ENCODE measurements at regions not wholly inside any gene's neighbourhood (a gene's known extent, or its start where the extent isn't known, plus 50 kb on each side); places are given as distances from the start of the nearest gene placed in this dataset.

DNA sequence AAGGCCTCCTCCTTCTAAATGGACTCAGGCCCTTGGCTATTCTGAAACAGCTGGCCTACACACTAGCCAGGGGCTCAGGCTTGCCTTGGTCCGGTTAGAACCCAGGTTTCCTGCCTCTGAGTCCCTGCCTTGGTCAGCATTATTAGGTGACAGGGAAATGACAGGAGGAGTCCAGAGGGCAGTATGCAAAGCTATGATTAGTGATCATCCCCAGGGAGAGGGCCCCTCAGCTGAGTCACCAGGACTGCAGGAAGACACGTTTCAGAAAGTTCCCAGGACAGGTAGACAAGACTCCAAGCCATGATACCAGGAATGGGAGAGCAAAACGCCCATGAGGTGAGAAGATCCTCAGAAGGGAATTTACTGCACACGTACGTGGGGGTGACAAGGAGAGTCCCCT is 301.1 kb upstream of the COBL start:
- no peak overlapping the region for H3K4me3 ChIP-seq (ENCODE audit: insufficient read depth, low read length, poor library complexity, severe bottlenecking)
- no peaks in the 10 kb centered on the region for H3K27me3 ChIP-seq (ENCODE audit: low read length)
- TF ChIP-seq EZH2phosphoT487 (conservative IDR thresholded peaks at IDR 0.05; ENCODE audit: low read length) = no peak
- TF ChIP-seq, protein P1, sequence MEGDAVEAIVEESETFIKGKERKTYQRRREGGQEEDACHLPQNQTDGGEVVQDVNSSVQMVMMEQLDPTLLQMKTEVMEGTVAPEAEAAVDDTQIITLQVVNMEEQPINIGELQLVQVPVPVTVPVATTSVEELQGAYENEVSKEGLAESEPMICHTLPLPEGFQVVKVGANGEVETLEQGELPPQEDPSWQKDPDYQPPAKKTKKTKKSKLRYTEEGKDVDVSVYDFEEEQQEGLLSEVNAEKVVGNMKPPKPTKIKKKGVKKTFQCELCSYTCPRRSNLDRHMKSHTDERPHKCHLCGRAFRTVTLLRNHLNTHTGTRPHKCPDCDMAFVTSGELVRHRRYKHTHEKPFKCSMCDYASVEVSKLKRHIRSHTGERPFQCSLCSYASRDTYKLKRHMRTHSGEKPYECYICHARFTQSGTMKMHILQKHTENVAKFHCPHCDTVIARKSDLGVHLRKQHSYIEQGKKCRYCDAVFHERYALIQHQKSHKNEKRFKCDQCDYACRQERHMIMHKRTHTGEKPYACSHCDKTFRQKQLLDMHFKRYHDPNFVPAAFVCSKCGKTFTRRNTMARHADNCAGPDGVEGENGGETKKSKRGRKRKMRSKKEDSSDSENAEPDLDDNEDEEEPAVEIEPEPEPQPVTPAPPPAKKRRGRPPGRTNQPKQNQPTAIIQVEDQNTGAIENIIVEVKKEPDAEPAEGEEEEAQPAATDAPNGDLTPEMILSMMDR (IDR thresholded peaks at IDR 0.05; ENCODE audit: insufficient read depth, low read length, poor library complexity, severe bottlenecking) = no peak
- H3K4me2 ChIP-seq (ENCODE audit: low read depth, low read length, poor library complexity, severe bottlenecking) = no peak overlapping the region
- H3K36me3 ChIP-seq (ENCODE audit: low read length) = no peaks in the 10 kb centered on the region
- H3K9me2 ChIP-seq (replicated peaks; ENCODE audit: insufficient read depth, low read length) = no peaks in the 10 kb centered on the region
- no peaks in the 10 kb centered on the region for H4K20me1 ChIP-seq (ENCODE audit: low read depth, low read length)
- 0 out of 2 replicates have a peak, but pooled peaks cover 5% of the 10 kb centered on the region for H3K9me3 ChIP-seq (ENCODE audit: insufficient read depth, low read length)
- no peak overlapping the region for H3K27ac ChIP-seq (ENCODE audit: low read depth, low read length)
- no peak overlapping the region for H3K9ac ChIP-seq (ENCODE audit: low read length)
- H2AFZ ChIP-seq (ENCODE audit: low read depth, low read length, severe bottlenecking) = no peak overlapping the region
- no peaks in the 10 kb centered on the region for H3F3A ChIP-seq (ENCODE audit: insufficient read depth)
- H3K79me2 ChIP-seq (ENCODE audit: insufficient read depth, low read length) = no peaks in the 10 kb centered on the region

DNA sequence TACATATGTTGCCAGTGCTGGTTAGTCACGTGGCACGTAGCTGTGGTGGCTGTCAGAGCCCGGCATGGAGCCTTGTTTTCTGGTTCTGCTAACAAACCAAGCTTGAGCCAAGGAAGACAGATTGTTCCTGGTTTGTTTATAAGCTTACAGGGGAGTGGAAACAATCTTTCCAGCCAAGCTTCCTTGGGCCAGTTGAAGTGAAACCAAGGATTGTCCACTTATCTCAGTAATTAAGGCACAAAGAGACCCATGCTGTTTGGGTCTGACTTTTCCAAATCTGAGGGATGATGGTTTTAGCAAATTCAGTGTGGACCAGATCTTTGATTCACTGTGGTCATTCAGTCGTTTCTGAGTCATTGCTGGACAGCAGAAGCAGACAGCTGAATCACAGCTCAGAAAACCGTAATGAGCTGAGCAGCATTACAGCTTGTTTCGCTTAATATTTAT is 297.3 kb upstream of the COBL start:
- H3F3A ChIP-seq (ENCODE audit: insufficient read depth) = no peaks in the 10 kb centered on the region
- no peak overlapping the region for H3K27ac ChIP-seq (ENCODE audit: low read depth, low read length)
- no peaks in the 10 kb centered on the region for H3K79me2 ChIP-seq (ENCODE audit: insufficient read depth, low read length)
- H3K27me3 ChIP-seq (ENCODE audit: low read length) = no peaks in the 10 kb centered on the region
- TF ChIP-seq, protein P1 (IDR thresholded peaks at IDR 0.05; ENCODE audit: insufficient read depth, low read length, poor library complexity, severe bottlenecking) = no peak
- TF ChIP-seq EZH2phosphoT487 (conservative IDR thresholded peaks at IDR 0.05; ENCODE audit: low read length) = no peak
- no peaks in the 10 kb centered on the region for H3K36me3 ChIP-seq (ENCODE audit: low read length)
- no peak overlapping the region for H3K4me2 ChIP-seq (ENCODE audit: low read depth, low read length, poor library complexity, severe bottlenecking)
- H4K20me1 ChIP-seq (ENCODE audit: low read depth, low read length) = no peaks in the 10 kb centered on the region
- H3K4me3 ChIP-seq (ENCODE audit: insufficient read depth, low read length, poor library complexity, severe bottlenecking) = no peak overlapping the region
- no peak overlapping the region for H2AFZ ChIP-seq (ENCODE audit: low read depth, low read length, severe bottlenecking)
- no peaks in the 10 kb centered on the region for H3K9me3 ChIP-seq (ENCODE audit: insufficient read depth, low read length)
- no peaks in the 10 kb centered on the region for H3K9me2 ChIP-seq (replicated peaks; ENCODE audit: insufficient read depth, low read length)
- H3K9ac ChIP-seq (ENCODE audit: low read length) = no peak overlapping the region

DNA sequence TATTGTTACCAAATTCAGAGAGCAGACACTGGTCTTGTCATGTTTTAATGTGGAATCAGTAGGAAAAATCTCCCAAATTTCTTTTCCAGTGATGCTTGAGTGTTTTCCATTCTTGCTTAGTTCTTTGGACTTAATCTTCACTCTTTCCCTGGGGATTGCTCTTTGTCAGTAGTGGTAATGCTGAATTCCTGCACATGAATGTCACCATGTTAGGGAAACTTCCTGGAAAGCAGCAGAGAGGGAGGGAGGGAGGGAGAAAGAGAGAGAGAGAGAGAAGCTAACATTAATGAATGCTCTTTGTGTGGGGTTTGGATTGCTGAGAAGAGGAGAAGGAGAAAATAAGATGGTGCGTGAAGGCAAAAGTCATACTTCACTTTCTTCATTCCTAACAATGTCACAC is 295.3 kb upstream of the COBL start:
- no peaks in the 10 kb centered on the region for H3K9me2 ChIP-seq (replicated peaks; ENCODE audit: insufficient read depth, low read length)
- H3K36me3 ChIP-seq (ENCODE audit: low read length) = no peaks in the 10 kb centered on the region
- no peak overlapping the region for H3K4me3 ChIP-seq (ENCODE audit: insufficient read depth, low read length, poor library complexity, severe bottlenecking)
- H3K4me2 ChIP-seq (ENCODE audit: low read depth, low read length, poor library complexity, severe bottlenecking) = no peak overlapping the region
- no peaks in the 10 kb centered on the region for H3F3A ChIP-seq (ENCODE audit: insufficient read depth)
- H3K9me3 ChIP-seq (ENCODE audit: insufficient read depth, low read length) = no peaks in the 10 kb centered on the region
- no peak overlapping the region for H3K27ac ChIP-seq (ENCODE audit: low read depth, low read length)
- H3K9ac ChIP-seq (ENCODE audit: low read length) = no peak overlapping the region
- no peaks in the 10 kb centered on the region for H4K20me1 ChIP-seq (ENCODE audit: low read depth, low read length)
- no peaks in the 10 kb centered on the region for H3K79me2 ChIP-seq (ENCODE audit: insufficient read depth, low read length)
- TF ChIP-seq, protein P1 (IDR thresholded peaks at IDR 0.05; ENCODE audit: insufficient read depth, low read length, poor library complexity, severe bottlenecking) = no peak
- no peak for TF ChIP-seq EZH2phosphoT487 (conservative IDR thresholded peaks at IDR 0.05; ENCODE audit: low read length)
- H2AFZ ChIP-seq (ENCODE audit: low read depth, low read length, severe bottlenecking) = no peak overlapping the region
- no peaks in the 10 kb centered on the region for H3K27me3 ChIP-seq (ENCODE audit: low read length)
